BJ (cell line): ENCODE measurements at regions not wholly inside any gene's neighbourhood (a gene's known extent, or its start where the extent isn't known, plus 50 kb on each side); places are given as distances from the start of the nearest gene placed in this dataset.

Experiments
- CTCF ChIA-PET: fragments of 350-600 bp; formaldehyde crosslinking; extraction: SDS; loops from one replicate; lab custom pipeline; 2021; ENCODE audit warnings: antibody characterized with exemption, inconsistent platforms; lab: Yijun Ruan, JAX
- POLR2A ChIA-PET: fragments of 300-600 bp; sonication (Branson Sonifier 250); formaldehyde crosslinking; extraction: SDS; loops from one replicate; lab custom pipeline; 2021; ENCODE audit warnings: antibody characterized with exemption; lab: Charles Lee
- DNase-seq: peaks from one replicate; pipeline ENCODE4 v3.0.0-alpha.2; 2011; ENCODE audit warnings: low read depth
- H3K27me3 ChIP-seq: 2 replicates; pipeline ENCODE4 v1.6.0; 2011; ENCODE audit warnings: low read length; ENCODE audit not compliant: control insufficient read depth, insufficient read depth
- H3K36me3 ChIP-seq: 2 replicates; pipeline ENCODE4 v1.5.1; 2011; ENCODE audit warnings: low read length; ENCODE audit not compliant: control insufficient read depth, insufficient read depth
- H3K4me3 ChIP-seq: 2 replicates; pipeline ENCODE4 v1.5.1; 2011; ENCODE audit warnings: low read depth, mild to moderate bottlenecking, control low read depth, low read length
- TF ChIP-seq, protein P1 (sequence below): IDR thresholded peaks from 2 replicates; pipeline ENCODE4 v1.5.1; 2011; ENCODE audit warnings: low read depth, mild to moderate bottlenecking, control low read depth, inconsistent platforms, low read length, moderate library complexity; ENCODE audit not compliant: insufficient read depth

- H3K4me3 ChIP-seq: no peak overlapping the region
- no peak for DNase-seq
- H3K36me3 ChIP-seq: no peaks in the 10 kb centered on the region
- TF ChIP-seq, protein P1, sequence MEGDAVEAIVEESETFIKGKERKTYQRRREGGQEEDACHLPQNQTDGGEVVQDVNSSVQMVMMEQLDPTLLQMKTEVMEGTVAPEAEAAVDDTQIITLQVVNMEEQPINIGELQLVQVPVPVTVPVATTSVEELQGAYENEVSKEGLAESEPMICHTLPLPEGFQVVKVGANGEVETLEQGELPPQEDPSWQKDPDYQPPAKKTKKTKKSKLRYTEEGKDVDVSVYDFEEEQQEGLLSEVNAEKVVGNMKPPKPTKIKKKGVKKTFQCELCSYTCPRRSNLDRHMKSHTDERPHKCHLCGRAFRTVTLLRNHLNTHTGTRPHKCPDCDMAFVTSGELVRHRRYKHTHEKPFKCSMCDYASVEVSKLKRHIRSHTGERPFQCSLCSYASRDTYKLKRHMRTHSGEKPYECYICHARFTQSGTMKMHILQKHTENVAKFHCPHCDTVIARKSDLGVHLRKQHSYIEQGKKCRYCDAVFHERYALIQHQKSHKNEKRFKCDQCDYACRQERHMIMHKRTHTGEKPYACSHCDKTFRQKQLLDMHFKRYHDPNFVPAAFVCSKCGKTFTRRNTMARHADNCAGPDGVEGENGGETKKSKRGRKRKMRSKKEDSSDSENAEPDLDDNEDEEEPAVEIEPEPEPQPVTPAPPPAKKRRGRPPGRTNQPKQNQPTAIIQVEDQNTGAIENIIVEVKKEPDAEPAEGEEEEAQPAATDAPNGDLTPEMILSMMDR: no peak
- ChIA-PET CTCF (no interaction called here), POLR2A (no interaction called here)
- no peaks in the 10 kb centered on the region for H3K27me3 ChIP-seq
Measured at GRCh38 chr3:174346141-174346540, 513.0 kb upstream of the NAALADL2 start.

- CTCF ChIA-PET: no interaction called here
Measured at GRCh38 chr3:174346571-174346970, 512.6 kb upstream of the NAALADL2 start.

DNA sequence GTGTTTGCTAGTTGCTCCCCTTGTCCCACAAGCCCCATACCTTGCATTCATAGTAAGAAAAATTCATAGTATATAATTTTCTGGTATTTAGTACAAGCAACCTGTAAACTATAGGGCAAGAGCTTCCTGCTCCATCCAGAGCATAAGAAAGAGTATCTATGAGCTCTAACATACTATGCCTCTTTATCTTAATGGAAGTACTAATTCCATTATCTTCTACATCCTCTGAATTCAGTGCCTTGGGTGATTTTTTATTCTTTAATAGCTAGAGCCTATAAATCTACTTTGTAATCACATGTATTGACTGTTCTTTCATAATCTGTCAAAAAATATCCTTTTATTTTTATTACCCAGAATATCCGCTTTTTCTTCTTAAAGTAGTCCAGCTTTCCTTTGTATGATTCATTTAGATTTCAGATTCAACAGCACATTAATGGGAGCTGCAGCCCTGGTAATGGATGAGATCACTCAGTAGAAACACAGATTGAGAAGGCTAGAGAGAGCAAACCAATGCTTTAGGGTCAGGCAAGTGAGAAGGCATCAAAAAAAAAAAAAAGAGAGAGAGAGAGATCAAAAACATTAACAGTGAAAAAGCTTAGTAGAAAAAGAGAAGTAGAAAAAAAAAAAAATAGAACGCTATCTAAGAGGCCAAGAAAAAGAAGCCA lies 511.5 kb upstream of the NAALADL2 start:
- Histone ChIP-seq H3K36me3 (no peaks in the 10 kb centered on the region), H3K4me3 (no peak overlapping the region), H3K27me3 (no peaks in the 10 kb centered on the region)
- POLR2A ChIA-PET: no interaction called here
- CTCF ChIA-PET: no interaction called here
- DNase-seq: no peak
- TF ChIP-seq, protein P1: no peak

More at GRCh38 chr3:174346571-174346970, 512.6 kb upstream of the NAALADL2 start:
- TF ChIP-seq, protein P1: no peak
- H3K27me3 ChIP-seq: no peaks in the 10 kb centered on the region
- POLR2A ChIA-PET: no interaction called here
- H3K36me3 ChIP-seq: no peaks in the 10 kb centered on the region
- DNase-seq: no peak
- H3K4me3 ChIP-seq: no peak overlapping the region

- Histone ChIP-seq H3K4me3 (no peak overlapping the region), H3K36me3 (no peaks in the 10 kb centered on the region), H3K27me3 (no peaks in the 10 kb centered on the region)
- ChIA-PET CTCF (interaction anchor here (0.7 to 0.8 kb wide), 2 partner anchors 38 to 105 kb away, joined by 3 read pairs; no protein-coding TSS in a partner anchor), POLR2A (no interaction called here)
- DNase-seq: no peak
- TF ChIP-seq, protein P1: no peak
Measured at GRCh38 chr3:174352227-174352626, 506.9 kb upstream of the NAALADL2 start.

DNA sequence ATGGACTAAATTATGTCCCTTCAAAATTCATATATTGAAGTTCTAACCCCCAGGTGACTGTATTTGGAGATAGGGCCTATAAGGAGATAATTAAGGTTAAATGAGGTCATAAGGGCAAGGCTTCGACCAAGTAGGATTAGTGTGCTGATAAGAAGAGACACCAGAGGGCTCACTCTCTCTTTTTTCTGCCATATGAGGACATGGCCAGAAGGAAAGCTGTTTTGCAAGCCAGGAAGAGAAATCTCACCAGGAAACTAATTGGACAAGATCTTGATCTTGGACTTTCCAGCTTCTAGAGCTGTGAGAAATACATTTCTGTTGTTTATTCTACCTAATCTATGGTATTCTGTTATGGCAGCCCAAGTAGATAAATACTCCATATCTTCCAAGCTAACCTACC lies 503.6 kb upstream of the NAALADL2 start:
- ChIA-PET POLR2A (no interaction called here), CTCF (no interaction called here)
- Histone ChIP-seq H3K36me3 (no peaks in the 10 kb centered on the region), H3K27me3 (no peaks in the 10 kb centered on the region), H3K4me3 (no peak overlapping the region)
- DNase-seq: no peak
- TF ChIP-seq, protein P1: no peak
